ENCODE measurements at regions not wholly inside any gene's neighbourhood (a gene's known extent, or its start where the extent isn't known, plus 50 kb on each side); places are given as distances from the start of the nearest gene placed in this dataset.

DNA sequence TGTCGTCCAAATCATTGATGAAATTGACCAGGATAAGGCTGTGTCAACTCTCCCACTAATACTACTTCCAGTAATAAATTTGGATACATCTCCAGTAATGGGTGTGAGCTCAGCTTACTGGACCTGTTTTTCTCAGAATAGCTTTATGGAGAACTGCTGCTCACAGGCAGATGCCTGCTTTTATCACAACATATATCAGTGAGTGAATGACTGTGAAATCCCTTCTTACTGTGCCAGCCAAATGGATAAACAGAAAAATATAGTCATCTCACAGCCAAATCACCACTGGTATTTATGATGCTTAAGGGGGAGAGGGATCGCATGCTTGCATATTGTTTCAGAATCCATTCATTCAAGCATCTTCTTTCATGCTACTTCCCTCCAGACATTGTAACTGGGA is 148.4 kb upstream of the PAPPA start:
- TF ChIP-seq, protein P1, sequence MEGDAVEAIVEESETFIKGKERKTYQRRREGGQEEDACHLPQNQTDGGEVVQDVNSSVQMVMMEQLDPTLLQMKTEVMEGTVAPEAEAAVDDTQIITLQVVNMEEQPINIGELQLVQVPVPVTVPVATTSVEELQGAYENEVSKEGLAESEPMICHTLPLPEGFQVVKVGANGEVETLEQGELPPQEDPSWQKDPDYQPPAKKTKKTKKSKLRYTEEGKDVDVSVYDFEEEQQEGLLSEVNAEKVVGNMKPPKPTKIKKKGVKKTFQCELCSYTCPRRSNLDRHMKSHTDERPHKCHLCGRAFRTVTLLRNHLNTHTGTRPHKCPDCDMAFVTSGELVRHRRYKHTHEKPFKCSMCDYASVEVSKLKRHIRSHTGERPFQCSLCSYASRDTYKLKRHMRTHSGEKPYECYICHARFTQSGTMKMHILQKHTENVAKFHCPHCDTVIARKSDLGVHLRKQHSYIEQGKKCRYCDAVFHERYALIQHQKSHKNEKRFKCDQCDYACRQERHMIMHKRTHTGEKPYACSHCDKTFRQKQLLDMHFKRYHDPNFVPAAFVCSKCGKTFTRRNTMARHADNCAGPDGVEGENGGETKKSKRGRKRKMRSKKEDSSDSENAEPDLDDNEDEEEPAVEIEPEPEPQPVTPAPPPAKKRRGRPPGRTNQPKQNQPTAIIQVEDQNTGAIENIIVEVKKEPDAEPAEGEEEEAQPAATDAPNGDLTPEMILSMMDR (IDR thresholded peaks at IDR 0.05): no peak
- no peak for TF ChIP-seq POLR2A (IDR thresholded peaks at IDR 0.05)
